ENCODE measurements at regions not wholly inside any gene's neighbourhood (a gene's known extent, or its start where the extent isn't known, plus 50 kb on each side); places are given as distances from the start of the nearest gene placed in this dataset.
A peak's percentile ranks its signal among the peaks of the same experiment; 100 is the strongest.

DNA sequence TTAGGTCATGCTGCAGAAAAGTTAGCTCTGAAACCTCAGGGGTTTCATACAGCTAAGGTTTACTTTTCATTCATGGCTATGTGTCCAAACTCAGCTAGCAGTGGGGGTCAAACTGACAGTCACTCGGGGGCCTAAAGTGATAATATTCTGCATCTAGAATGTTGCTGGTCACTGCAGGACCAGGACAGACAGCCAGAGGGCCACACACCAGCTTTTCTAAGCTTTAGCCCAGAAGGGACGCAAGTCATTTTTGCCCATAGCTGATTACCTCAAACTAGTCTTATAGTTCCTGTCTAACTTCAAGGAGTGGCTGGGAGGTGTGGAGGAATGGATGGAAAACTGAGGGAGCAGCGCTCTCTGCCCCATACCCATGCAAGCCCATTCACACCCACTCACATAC, 163.0 kb upstream of the NLRP1 start:
- no peak overlapping the region for H3K27ac ChIP-seq (ENCODE audit: low read depth, low read length)
- no peak overlapping the region for H3K4me3 ChIP-seq (ENCODE audit: insufficient read depth, low read length)
- H3K79me2 ChIP-seq (ENCODE audit: insufficient read depth, low read length) = no peaks in the 10 kb centered on the region
- no peaks in the 10 kb centered on the region for H4K20me1 ChIP-seq (ENCODE audit: insufficient read depth, low read length)
- no peaks in the 10 kb centered on the region for H3K36me3 ChIP-seq (ENCODE audit: insufficient read depth, low read length)
- no peak for DNase-seq (ENCODE audit: insufficient read length, low spot score, missing footprints)
- H3K4me2 ChIP-seq (ENCODE audit: insufficient read depth, low read length) = no peak overlapping the region
- no peaks in the 10 kb centered on the region for H3K9me3 ChIP-seq (ENCODE audit: low read depth, low read length)
- no peak overlapping the region for H2AFZ ChIP-seq (ENCODE audit: low read length)
- TF ChIP-seq, protein P1, sequence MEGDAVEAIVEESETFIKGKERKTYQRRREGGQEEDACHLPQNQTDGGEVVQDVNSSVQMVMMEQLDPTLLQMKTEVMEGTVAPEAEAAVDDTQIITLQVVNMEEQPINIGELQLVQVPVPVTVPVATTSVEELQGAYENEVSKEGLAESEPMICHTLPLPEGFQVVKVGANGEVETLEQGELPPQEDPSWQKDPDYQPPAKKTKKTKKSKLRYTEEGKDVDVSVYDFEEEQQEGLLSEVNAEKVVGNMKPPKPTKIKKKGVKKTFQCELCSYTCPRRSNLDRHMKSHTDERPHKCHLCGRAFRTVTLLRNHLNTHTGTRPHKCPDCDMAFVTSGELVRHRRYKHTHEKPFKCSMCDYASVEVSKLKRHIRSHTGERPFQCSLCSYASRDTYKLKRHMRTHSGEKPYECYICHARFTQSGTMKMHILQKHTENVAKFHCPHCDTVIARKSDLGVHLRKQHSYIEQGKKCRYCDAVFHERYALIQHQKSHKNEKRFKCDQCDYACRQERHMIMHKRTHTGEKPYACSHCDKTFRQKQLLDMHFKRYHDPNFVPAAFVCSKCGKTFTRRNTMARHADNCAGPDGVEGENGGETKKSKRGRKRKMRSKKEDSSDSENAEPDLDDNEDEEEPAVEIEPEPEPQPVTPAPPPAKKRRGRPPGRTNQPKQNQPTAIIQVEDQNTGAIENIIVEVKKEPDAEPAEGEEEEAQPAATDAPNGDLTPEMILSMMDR (IDR thresholded peaks at IDR 0.05; ENCODE audit: extremely low read depth, low read depth, low read length) = peak; percentile 41
- H3K27me3 ChIP-seq (ENCODE audit: insufficient read depth, low read length) = peaks cover 17% of the 10 kb centered on the region
- H3K4me1 ChIP-seq (ENCODE audit: insufficient read depth, low read length) = no peaks in the 10 kb centered on the region

DNA sequence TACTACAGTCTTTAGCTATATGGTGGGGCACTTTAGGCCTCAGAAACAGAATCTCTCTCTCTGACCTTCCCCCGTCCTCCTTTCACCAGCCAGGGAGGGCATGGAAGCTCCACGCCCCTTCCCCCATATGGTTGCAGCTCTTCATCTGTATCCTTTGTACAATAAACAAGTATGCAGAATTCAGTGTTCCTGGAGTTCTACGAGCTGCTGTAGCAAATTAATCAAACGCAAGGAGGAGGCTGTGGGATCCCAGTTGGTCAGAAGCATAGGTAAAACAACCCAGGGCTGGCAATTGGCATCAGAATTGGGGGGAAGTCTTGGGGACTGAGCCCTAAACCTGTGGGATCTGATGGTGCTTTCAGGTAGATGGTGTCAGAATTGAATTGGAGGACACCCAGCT, 163.7 kb upstream of the NLRP1 start:
- no peak overlapping the region for H3K4me3 ChIP-seq (ENCODE audit: insufficient read depth, low read length)

DNA sequence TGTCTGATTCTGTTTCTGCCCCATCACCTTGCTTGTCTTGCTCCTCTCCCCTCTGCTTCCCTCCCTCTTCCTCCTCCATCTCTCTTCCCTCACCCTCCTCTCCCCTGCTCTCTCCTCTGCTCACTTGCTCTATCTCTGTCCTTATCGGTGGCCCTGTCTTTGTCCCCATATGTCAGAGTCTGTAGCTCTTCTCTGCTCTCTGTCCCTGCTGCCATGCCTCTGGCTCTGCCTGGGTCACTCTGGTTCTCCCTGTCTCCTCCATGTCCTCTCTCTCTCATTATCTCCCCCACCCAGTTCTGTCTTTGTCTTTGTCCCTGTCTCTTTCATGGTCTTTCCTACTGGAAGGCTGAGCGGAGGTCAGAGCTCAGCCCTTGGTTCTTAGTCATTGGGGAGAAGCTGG, 169.1 kb upstream of the NLRP1 start:
- Histone ChIP-seq H3K27me3 (ENCODE audit: insufficient read depth, low read length) (peaks cover 6% of the 10 kb centered on the region), H3K4me1 (ENCODE audit: insufficient read depth, low read length) (no peaks in the 10 kb centered on the region)
- TF ChIP-seq, protein P1 (IDR thresholded peaks at IDR 0.05; ENCODE audit: extremely low read depth, low read depth, low read length) = no peak

More for the DNA sequence above, 163.7 kb upstream of the NLRP1 start:
- Histone ChIP-seq H3K9me3 (ENCODE audit: low read depth, low read length) (no peaks in the 10 kb centered on the region), H3K27me3 (ENCODE audit: insufficient read depth, low read length) (peaks cover 17% of the 10 kb centered on the region), H3K4me2 (ENCODE audit: insufficient read depth, low read length) (no peak overlapping the region), H3K4me1 (ENCODE audit: insufficient read depth, low read length) (no peaks in the 10 kb centered on the region), H3K27ac (ENCODE audit: low read depth, low read length) (no peak overlapping the region), H4K20me1 (ENCODE audit: insufficient read depth, low read length) (no peaks in the 10 kb centered on the region), H3K36me3 (ENCODE audit: insufficient read depth, low read length) (no peaks in the 10 kb centered on the region), H2AFZ (ENCODE audit: low read length) (no peak overlapping the region), H3K79me2 (ENCODE audit: insufficient read depth, low read length) (no peaks in the 10 kb centered on the region)
- TF ChIP-seq, protein P1 (IDR thresholded peaks at IDR 0.05; ENCODE audit: extremely low read depth, low read depth, low read length) = no peak
- DNase-seq (ENCODE audit: insufficient read length, low spot score, missing footprints) = no peak

DNA sequence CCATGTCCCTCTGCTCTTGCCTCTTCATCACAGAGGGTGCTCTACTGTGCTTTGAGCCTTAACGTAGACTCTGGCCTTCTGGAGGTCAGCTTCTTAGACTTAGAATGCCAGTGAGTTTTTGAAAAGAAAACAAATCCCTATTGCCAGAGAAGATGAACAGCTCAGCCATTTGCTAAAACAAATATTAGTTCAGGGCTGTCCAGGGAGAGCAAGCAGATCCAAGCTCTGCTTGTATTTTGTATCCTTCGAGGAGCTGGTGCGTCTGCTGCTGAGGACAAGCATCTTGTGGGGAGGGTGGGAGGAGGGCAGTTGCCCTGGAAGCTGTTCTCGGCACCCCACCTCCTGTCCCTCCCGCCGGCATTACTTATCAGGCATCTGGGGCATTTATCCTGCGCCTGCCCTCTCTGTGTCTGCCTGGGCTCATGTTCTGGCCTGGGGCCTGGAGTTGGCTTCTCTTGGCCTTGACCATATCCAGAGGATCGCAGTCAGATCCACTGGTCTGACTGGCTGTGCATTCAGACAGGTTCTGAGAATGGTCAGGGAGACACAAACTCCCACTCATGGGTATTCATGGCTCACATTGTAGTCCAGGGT, 173.1 kb upstream of the NLRP1 start:
- Histone ChIP-seq H3K27ac (ENCODE audit: low read depth, low read length) (no peak overlapping the region), H4K20me1 (ENCODE audit: insufficient read depth, low read length) (no peaks in the 10 kb centered on the region), H3K4me1 (ENCODE audit: insufficient read depth, low read length) (no peaks in the 10 kb centered on the region), H3K27me3 (ENCODE audit: insufficient read depth, low read length) (peaks cover 7% of the 10 kb centered on the region), H3K9me3 (ENCODE audit: low read depth, low read length) (no peaks in the 10 kb centered on the region), H3K4me2 (ENCODE audit: insufficient read depth, low read length) (no peak overlapping the region), H3K79me2 (ENCODE audit: insufficient read depth, low read length) (no peaks in the 10 kb centered on the region), H3K4me3 (ENCODE audit: insufficient read depth, low read length) (no peak overlapping the region), H2AFZ (ENCODE audit: low read length) (peak overlapping the region; percentile 31), H3K36me3 (ENCODE audit: insufficient read depth, low read length) (no peaks in the 10 kb centered on the region)
- DNase-seq (ENCODE audit: insufficient read length, low spot score, missing footprints) = no peak
- TF ChIP-seq, protein P1 (IDR thresholded peaks at IDR 0.05; ENCODE audit: extremely low read depth, low read depth, low read length) = no peak

More for the DNA sequence above, 169.1 kb upstream of the NLRP1 start:
- H3K79me2 ChIP-seq (ENCODE audit: insufficient read depth, low read length) = no peaks in the 10 kb centered on the region
- no peaks in the 10 kb centered on the region for H3K9me3 ChIP-seq (ENCODE audit: low read depth, low read length)
- no peak overlapping the region for H3K4me2 ChIP-seq (ENCODE audit: insufficient read depth, low read length)
- no peak overlapping the region for H3K27ac ChIP-seq (ENCODE audit: low read depth, low read length)
- no peak overlapping the region for H3K4me3 ChIP-seq (ENCODE audit: insufficient read depth, low read length)
- H3K36me3 ChIP-seq (ENCODE audit: insufficient read depth, low read length) = no peaks in the 10 kb centered on the region
- no peaks in the 10 kb centered on the region for H4K20me1 ChIP-seq (ENCODE audit: insufficient read depth, low read length)
- no peak overlapping the region for H2AFZ ChIP-seq (ENCODE audit: low read length)
- no peak for DNase-seq (ENCODE audit: insufficient read length, low spot score, missing footprints)

All from osteoblast (primary cell).